ENCODE measurements at regions not wholly inside any gene's neighbourhood (a gene's known extent, or its start where the extent isn't known, plus 50 kb on each side); places are given as distances from the start of the nearest gene placed in this dataset.

DNA sequence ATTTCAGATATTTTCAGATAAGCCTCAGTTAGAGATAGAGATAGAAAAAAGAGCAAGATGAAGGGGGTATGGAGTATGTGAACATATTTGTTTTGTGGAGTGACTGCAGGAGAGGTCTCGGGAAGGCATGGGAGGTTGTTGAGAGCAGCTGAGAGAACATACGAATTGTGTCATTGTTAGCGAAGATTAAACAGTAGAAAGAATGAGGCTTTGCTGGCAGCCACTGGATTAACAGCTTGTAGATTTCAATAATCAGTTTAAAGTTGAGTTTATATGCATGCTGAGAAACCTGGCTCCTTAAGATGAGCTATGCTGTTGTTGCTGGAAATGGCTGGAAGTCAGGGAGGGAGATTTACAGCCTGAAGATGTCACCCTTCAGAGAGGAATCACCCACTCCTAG, 100.9 kb upstream of the SORCS3 start:
- Histone ChIP-seq H3K9me1 (ENCODE audit: control insufficient read depth, extremely low read depth, insufficient read depth, low read length) (no peaks in the 10 kb centered on the region), H3K4me2 (ENCODE audit: control insufficient read depth, extremely low read depth, insufficient read depth, low read depth, low read length) (no peak overlapping the region), H3K27ac (ENCODE audit: control insufficient read depth, insufficient read depth, low read length) (no peak overlapping the region), H3K27me3 (ENCODE audit: control insufficient read depth, extremely low read depth, insufficient read depth, low read length) (peaks cover 5% of the 10 kb centered on the region), H3K36me3 (ENCODE audit: control insufficient read depth in 2 of 2, extremely low read depth in 1 of 2, insufficient read depth in 2 of 2, low read length in 2 of 2) (no peaks in the 10 kb centered on the region), H3K4me3 (ENCODE audit: control insufficient read depth in 2 of 3, extremely low read depth in 1 of 3, insufficient read depth in 2 of 3, low read depth in 1 of 3, low read length in 3 of 3) (no peak overlapping the region), H3K9me3 (ENCODE audit: control insufficient read depth, low read depth, low read length) (no peaks in the 10 kb centered on the region), H3K79me2 (ENCODE audit: control insufficient read depth, insufficient read depth, low read length) (no peaks in the 10 kb centered on the region), H3K4me1 (ENCODE audit: control insufficient read depth, extremely low read depth, insufficient read depth, low read length) (no peaks in the 10 kb centered on the region), H4K20me1 (ENCODE audit: control insufficient read depth, extremely low read depth, insufficient read depth, low read length) (no peaks in the 10 kb centered on the region), H3K9ac (ENCODE audit: control insufficient read depth, extremely low read depth, insufficient read depth, low read length) (no peak overlapping the region), H2AFZ (ENCODE audit: control insufficient read depth, low read length) (no peak overlapping the region)
- dilution Hi-C loops (cut with MboI; ENCODE audit: extremely low pct_ligation_motif_present, low sequenced_read_pairs), result no loop called here
- DNase-seq (ENCODE audit: low read depth, low spot score) (no peak), FAIRE-seq (no peak)
- TF ChIP-seq EZH2 (IDR thresholded peaks at IDR 0.05; ENCODE audit: low read length), result no peak
- TF ChIP-seq, protein P1, sequence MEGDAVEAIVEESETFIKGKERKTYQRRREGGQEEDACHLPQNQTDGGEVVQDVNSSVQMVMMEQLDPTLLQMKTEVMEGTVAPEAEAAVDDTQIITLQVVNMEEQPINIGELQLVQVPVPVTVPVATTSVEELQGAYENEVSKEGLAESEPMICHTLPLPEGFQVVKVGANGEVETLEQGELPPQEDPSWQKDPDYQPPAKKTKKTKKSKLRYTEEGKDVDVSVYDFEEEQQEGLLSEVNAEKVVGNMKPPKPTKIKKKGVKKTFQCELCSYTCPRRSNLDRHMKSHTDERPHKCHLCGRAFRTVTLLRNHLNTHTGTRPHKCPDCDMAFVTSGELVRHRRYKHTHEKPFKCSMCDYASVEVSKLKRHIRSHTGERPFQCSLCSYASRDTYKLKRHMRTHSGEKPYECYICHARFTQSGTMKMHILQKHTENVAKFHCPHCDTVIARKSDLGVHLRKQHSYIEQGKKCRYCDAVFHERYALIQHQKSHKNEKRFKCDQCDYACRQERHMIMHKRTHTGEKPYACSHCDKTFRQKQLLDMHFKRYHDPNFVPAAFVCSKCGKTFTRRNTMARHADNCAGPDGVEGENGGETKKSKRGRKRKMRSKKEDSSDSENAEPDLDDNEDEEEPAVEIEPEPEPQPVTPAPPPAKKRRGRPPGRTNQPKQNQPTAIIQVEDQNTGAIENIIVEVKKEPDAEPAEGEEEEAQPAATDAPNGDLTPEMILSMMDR (optimal IDR thresholded peaks at IDR 0.05 in 1 of 3, IDR thresholded peaks at IDR 0.05 in 1 of 3, conservative IDR thresholded peaks at IDR 0.05 in 1 of 3; ENCODE audit: extremely low read depth in 1 of 3, insufficient read depth in 2 of 3, low read length in 3 of 3), result no peak

DNA sequence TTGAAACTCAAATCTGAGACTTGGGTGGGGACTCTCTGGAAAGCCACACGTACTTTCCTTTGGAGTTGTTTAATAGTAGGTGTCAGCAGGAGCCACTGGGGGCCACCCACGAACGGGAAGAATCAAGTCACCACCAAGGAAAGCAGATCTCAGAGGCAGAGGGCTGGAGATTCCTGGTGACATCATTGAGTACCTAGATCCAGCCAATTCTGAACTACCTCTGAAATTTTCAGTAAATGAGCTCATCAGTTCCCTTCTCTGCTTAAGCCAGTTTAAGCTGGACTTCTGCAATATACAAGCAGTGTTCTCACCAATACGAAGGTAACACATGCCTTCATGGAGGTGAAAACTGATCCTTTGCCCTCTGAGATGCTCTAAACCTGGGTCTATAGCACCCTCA, 99.3 kb upstream of the SORCS3 start:
- Histone ChIP-seq H3K27ac (ENCODE audit: control insufficient read depth, insufficient read depth, low read length) (no peak overlapping the region), H3K9me3 (ENCODE audit: control insufficient read depth, low read depth, low read length) (no peaks in the 10 kb centered on the region), H3K9ac (ENCODE audit: control insufficient read depth, extremely low read depth, insufficient read depth, low read length) (no peak overlapping the region), H3K27me3 (ENCODE audit: control insufficient read depth, extremely low read depth, insufficient read depth, low read length) (peaks cover 5% of the 10 kb centered on the region), H4K20me1 (ENCODE audit: control insufficient read depth, extremely low read depth, insufficient read depth, low read length) (no peaks in the 10 kb centered on the region), H3K9me1 (ENCODE audit: control insufficient read depth, extremely low read depth, insufficient read depth, low read length) (no peaks in the 10 kb centered on the region), H3K4me1 (ENCODE audit: control insufficient read depth, extremely low read depth, insufficient read depth, low read length) (no peaks in the 10 kb centered on the region), H3K36me3 (ENCODE audit: control insufficient read depth in 2 of 2, extremely low read depth in 1 of 2, insufficient read depth in 2 of 2, low read length in 2 of 2) (no peaks in the 10 kb centered on the region), H2AFZ (ENCODE audit: control insufficient read depth, low read length) (no peak overlapping the region), H3K79me2 (ENCODE audit: control insufficient read depth, insufficient read depth, low read length) (no peaks in the 10 kb centered on the region), H3K4me3 (ENCODE audit: control insufficient read depth in 2 of 3, extremely low read depth in 1 of 3, insufficient read depth in 2 of 3, low read depth in 1 of 3, low read length in 3 of 3) (no peak overlapping the region), H3K4me2 (ENCODE audit: control insufficient read depth, extremely low read depth, insufficient read depth, low read depth, low read length) (no peak overlapping the region)
- FAIRE-seq (no peak), DNase-seq (ENCODE audit: low read depth, low spot score) (no peak)
- TF ChIP-seq EZH2 (IDR thresholded peaks at IDR 0.05; ENCODE audit: low read length), result no peak
- TF ChIP-seq, protein P1 (optimal IDR thresholded peaks at IDR 0.05 in 1 of 3, IDR thresholded peaks at IDR 0.05 in 1 of 3, conservative IDR thresholded peaks at IDR 0.05 in 1 of 3; ENCODE audit: extremely low read depth in 1 of 3, insufficient read depth in 2 of 3, low read length in 3 of 3), result no peak
- dilution Hi-C loops (cut with MboI; ENCODE audit: extremely low pct_ligation_motif_present, low sequenced_read_pairs), result no loop called here
